ENCODE measurements at regions not wholly inside any gene's neighbourhood (a gene's known extent, or its start where the extent isn't known, plus 50 kb on each side); places are given as distances from the start of the nearest gene placed in this dataset.

DNA sequence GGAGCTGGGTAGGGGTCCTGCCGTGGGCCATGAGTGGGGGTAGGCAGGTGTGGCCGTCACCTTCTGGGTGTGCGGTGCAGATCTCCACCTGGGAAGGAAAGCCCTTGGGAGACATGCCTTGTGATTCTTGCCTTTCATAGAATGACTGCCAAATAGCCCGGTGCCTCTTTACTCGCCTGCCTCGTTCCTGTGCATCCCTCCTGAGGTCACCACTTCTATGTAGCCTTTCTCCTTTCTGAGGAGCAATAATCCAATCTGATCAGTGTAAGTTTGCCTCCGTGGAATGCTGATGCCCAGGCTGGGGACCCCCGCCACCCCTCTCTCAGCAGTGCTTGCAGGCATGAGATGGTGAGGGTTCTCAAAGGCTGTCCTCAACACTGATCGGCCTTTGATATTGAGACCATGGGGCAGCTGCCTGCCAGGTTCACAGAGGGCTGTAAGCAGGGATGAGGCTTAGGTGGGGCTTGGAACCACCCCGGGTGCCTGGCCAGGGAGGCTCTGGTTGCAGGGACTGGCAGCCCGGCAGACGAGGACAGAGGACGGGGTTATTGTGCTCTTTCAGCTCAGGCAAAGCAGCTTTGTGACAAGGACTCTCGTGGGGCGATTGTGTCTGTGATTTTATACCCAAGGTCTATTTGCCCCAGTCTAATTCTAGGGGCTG lies 86.1 kb upstream of the WNT7B start:
- Histone ChIP-seq H3K4me1 (ENCODE audit: insufficient read depth, low read length) (no peaks in the 10 kb centered on the region), H3K9ac (ENCODE audit: low read depth, low read length) (no peak overlapping the region), H3K36me3 (ENCODE audit: insufficient read depth, low read length) (no peaks in the 10 kb centered on the region), H3K9me3 (ENCODE audit: control insufficient read depth, insufficient read depth, low read length) (no peaks in the 10 kb centered on the region)

DNA sequence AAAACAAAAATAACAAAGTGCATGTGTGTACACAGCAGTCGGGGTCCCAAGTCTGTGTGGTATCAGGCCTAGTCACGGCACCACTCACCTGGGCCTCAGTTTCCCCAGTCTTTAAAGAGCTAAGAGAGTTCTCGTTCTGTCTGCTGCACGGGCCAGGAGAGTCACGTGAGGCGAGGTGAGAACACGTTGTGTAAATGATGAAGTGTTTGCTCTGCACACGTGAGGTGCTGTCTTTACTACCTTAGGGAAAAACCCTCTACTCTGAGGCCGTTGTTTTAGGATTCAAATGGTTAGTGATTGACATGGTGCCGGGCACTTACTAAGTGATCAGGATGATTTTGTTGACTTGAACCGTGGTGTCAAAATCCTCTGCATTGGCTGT lies 86.5 kb upstream of the PPARA start:
- Histone ChIP-seq H3K4me1 (ENCODE audit: insufficient read depth, low read length) (no peaks in the 10 kb centered on the region), H3K9me3 (ENCODE audit: control insufficient read depth, insufficient read depth, low read length) (no peaks in the 10 kb centered on the region), H3K9ac (ENCODE audit: low read depth, low read length) (no peak overlapping the region), H3K36me3 (ENCODE audit: insufficient read depth, low read length) (no peaks in the 10 kb centered on the region)

DNA sequence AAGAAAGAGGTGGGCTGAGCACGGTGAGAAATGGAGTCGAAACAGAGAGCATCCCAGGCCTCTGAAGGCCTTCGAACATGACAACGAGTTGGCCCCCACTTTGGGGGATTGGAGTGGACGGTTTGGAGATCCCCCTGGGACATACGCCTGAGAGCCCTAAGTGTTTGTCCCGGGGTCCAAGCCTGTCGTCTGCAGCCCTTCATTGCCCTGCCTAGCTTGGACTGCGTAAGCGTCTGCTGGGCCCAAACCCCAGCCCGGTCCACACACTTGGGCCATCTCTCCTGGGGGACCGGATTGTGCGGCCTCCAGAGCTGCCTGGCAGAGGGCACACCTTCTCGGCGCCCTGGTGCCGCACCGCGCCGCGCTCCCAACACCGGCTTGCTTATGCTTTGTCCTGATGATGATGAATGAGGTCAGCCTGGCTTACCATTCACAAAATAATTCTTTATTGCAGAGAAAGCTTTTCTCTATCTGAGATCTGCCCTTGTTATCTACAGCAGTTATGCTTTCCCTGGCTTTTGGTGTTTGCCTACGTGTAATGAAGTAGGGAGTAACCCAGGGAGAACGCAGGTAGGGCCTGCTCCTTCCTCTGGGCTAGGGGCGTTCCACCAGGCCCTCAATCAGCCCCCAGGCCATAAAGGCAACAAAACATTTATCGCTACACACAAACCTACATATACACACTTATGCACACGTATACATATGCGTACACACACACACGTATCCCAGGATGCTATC lies 85.9 kb upstream of the PPARA start:
- Histone ChIP-seq H3K4me1 (ENCODE audit: insufficient read depth, low read length) (no peaks in the 10 kb centered on the region), H3K9ac (ENCODE audit: low read depth, low read length) (no peak overlapping the region), H3K36me3 (ENCODE audit: insufficient read depth, low read length) (no peaks in the 10 kb centered on the region), H3K9me3 (ENCODE audit: control insufficient read depth, insufficient read depth, low read length) (no peaks in the 10 kb centered on the region)

DNA sequence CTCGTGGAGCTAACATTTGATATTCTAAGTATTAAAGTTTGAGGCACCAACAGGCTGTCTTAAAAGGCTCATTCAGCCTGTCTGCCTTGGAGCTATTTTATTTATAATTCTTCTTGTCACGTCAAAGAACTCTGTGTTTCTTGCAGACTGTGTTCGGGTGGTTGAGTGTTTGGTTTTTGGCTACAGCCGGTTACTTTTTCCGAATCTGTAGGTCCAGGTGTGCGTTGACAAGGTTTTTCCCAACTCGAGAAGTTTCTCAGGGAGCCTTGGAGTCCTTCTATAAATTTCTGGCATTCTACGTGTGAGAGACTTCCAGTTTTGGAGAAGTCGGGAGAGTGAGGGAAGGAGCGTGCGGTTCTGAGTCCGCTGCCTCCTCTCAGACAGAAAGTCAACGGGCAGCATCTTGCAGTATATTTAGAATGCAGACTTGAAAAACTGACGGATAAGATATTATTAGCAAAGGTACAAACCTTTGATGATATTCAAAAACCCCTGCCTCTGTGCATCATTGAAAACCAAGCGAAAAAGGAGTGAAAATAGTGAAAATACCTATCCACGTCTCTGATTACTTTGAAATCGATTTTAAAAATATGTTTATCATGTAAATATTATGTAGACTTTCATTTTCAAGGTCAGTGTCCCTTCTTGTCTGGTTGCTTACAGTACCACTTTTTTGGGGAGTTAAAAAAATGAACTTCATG lies 85.2 kb upstream of the PPARA start:
- 0 out of 2 replicates have a peak, but pooled peaks cover 3% of the 10 kb centered on the region for H3K4me1 ChIP-seq (ENCODE audit: insufficient read depth, low read length)
- no peaks in the 10 kb centered on the region for H3K36me3 ChIP-seq (ENCODE audit: insufficient read depth, low read length)
- H3K9me3 ChIP-seq (ENCODE audit: control insufficient read depth, insufficient read depth, low read length): no peaks in the 10 kb centered on the region
- H3K9ac ChIP-seq (ENCODE audit: low read depth, low read length): no peak overlapping the region

DNA sequence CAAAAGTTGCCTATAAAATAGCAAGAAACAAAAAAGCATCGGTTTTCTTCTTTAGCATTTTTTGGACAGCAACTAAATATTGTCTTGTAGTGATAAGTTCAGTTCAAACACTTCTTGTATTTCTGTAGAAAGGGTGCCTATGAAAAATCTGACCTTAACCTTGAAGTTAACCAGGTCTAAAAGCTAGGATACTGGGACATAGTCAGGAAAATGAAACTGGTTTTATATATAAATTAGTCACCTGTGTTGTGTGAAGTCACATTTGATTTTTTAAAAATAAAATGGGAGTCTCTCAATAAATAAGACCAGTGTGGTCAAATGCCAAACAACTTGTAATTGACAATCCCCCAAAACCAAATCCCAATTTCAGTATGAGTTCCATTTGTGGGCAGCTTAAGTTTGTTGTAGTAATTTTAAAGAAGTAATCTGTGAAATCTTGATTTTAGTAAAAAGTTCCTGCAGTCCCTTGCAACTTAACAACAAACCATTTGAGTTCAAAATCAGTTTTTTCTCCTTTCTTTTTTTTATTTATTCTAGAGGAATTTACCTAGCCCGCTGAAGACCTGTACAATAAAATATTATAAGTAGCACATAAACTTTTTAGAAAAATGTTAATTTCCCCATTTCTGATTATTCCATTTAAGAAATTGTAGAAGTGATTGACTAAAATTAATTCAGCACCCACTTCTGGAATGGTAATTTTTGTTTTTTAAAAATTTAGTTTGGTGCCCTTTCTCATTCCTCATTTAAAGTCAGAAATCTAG lies 84.5 kb upstream of the PPARA start:
- Histone ChIP-seq H3K36me3 (ENCODE audit: insufficient read depth, low read length) (no peaks in the 10 kb centered on the region), H3K9ac (ENCODE audit: low read depth, low read length) (no peak overlapping the region), H3K9me3 (ENCODE audit: control insufficient read depth, insufficient read depth, low read length) (no peaks in the 10 kb centered on the region), H3K4me1 (ENCODE audit: insufficient read depth, low read length) (0 out of 2 replicates have a peak, but pooled peaks cover 3% of the 10 kb centered on the region)

DNA sequence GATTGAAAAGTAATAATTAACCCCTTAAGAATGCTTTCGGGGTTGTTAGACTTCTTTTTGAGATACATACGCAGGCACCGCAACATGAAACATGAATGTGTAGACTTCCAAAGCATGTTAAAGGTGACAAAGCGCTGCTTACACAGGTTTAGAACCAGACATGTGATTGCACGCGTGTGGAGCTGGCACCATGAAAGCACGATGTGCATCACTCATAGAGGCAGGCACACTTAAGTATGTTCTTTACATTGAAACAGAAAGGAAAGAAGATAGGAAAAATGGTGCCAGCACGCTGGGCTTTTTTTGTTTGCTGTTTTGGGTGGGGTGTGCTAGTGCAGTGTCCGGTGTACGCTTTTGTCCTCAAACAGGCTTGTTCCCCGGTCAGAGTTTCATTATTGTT lies 83.6 kb upstream of the PPARA start:
- H3K36me3 ChIP-seq (ENCODE audit: insufficient read depth, low read length): no peaks in the 10 kb centered on the region
- H3K9me3 ChIP-seq (ENCODE audit: control insufficient read depth, insufficient read depth, low read length): no peaks in the 10 kb centered on the region
- H3K4me1 ChIP-seq (ENCODE audit: insufficient read depth, low read length): 0 out of 2 replicates have a peak, but pooled peaks cover 3% of the 10 kb centered on the region
- no peak overlapping the region for H3K9ac ChIP-seq (ENCODE audit: low read depth, low read length)

DNA sequence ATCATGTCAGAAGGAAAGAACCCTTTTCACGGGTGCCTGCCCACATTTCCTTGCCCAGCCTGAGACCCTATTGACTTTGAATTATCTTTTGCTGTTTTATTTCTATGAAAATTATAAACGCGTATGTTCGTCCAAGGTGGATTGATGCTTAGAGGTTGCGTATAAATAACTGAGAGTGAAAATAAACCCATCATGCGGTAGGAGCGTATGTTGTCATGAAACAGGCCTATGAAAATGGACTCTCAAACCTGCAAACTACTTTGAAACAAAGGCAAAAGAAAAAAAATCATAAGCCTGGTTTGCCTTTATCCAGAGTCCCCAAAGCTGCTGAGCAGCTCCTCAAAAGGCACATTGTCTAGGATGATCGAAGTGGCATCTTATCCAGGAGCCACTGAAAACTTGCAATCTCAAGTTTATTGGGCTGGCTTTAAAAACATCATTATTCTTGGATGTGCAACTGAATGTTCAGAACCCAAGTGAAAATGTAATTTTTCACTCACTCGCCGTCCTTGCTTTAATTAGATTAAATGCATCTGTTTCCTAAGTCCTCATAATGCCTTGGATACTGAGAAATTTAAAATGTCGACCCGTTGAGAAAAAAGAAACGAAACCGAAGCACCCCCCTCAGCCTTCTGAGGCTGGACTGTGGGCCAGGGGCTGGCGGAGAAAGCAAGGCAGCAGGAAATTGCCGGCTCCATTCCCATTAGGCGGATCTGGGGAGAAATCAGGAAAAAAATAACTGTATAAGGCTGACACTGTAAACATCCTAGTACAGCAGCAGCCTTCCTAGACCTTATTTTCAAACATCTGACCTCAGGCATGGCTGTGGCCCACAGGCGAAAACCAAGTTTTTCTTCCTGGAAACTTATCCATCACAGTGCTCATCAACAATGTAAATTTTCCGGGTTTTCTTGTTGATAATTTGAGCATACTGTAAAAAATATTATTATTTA lies 82.9 kb upstream of the PPARA start:
- H3K9me3 ChIP-seq (ENCODE audit: control insufficient read depth, insufficient read depth, low read length): no peaks in the 10 kb centered on the region
- H3K9ac ChIP-seq (ENCODE audit: low read depth, low read length): no peak overlapping the region
- H3K36me3 ChIP-seq (ENCODE audit: insufficient read depth, low read length): no peaks in the 10 kb centered on the region
- 0 out of 2 replicates have a peak, but pooled peaks cover 3% of the 10 kb centered on the region for H3K4me1 ChIP-seq (ENCODE audit: insufficient read depth, low read length)

DNA sequence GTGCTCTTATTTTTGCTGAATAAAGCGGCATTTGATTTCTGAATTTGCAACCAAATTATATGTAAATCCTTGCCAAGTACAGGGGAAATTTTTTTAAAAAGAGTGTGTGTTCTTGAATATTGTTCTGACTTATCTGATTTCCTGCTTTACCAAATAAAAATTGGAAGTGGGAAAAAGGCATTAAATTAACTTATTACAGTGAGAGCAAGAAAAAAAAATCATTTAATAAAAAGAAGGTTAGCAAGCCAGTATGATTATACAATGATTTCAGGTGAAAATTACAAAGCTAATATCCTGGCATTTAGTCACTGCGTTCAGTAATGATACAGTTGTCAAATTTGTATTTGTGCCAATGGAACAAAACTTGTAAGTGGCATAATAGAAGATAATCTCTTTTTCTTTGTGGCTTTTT lies 82.1 kb upstream of the PPARA start:
- Histone ChIP-seq H3K9ac (ENCODE audit: low read depth, low read length) (no peak overlapping the region), H3K4me1 (ENCODE audit: insufficient read depth, low read length) (0 out of 2 replicates have a peak, but pooled peaks cover 3% of the 10 kb centered on the region), H3K9me3 (ENCODE audit: control insufficient read depth, insufficient read depth, low read length) (no peaks in the 10 kb centered on the region), H3K36me3 (ENCODE audit: insufficient read depth, low read length) (no peaks in the 10 kb centered on the region)

DNA sequence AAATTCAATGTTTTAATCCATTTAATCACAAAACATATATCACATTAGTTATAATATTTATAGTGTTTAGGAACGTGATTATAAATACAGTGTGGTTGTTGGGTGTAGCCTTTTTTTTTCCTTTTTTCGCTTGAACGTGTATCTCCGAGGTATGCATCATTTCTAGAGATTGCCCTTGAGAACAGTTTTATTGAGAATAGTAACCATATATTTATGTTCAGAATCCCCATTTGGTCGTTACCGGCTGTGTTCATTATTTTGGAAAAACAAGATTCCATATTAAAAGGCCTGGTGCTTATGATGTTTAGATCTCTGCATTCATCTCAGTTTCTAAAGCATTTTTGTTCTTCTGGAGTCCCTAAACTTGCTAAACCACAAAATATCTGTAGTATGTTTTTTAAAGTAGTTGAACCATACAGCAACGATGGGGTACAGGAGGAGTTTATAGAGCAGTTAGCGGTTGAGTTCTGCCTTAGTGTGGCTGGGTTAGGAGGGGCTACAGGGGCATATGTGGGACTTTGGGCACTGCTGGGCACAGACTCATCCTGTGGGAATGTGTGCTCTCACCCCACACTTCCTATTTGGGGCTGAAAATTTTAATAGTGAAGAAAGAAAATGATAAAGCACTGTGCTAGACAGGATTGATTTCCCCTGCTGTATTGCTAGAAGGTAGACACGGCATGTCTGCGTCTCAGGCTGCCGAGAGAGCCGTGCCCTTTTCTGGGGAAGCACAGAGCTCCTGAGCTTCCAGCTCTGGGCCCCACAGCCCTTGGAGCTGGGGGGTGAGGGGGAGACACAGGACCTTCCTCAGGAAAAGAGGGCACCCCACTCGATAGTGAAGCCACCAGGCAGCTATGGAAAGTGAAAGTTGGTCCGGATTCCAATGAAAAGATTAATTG lies 81.5 kb upstream of the PPARA start:
- H3K9me3 ChIP-seq (ENCODE audit: control insufficient read depth, insufficient read depth, low read length): no peaks in the 10 kb centered on the region
- H3K36me3 ChIP-seq (ENCODE audit: insufficient read depth, low read length): no peaks in the 10 kb centered on the region
- H3K4me1 ChIP-seq (ENCODE audit: insufficient read depth, low read length): 0 out of 2 replicates have a peak, but pooled peaks cover 3% of the 10 kb centered on the region
- H3K9ac ChIP-seq (ENCODE audit: low read depth, low read length): no peak overlapping the region

DNA sequence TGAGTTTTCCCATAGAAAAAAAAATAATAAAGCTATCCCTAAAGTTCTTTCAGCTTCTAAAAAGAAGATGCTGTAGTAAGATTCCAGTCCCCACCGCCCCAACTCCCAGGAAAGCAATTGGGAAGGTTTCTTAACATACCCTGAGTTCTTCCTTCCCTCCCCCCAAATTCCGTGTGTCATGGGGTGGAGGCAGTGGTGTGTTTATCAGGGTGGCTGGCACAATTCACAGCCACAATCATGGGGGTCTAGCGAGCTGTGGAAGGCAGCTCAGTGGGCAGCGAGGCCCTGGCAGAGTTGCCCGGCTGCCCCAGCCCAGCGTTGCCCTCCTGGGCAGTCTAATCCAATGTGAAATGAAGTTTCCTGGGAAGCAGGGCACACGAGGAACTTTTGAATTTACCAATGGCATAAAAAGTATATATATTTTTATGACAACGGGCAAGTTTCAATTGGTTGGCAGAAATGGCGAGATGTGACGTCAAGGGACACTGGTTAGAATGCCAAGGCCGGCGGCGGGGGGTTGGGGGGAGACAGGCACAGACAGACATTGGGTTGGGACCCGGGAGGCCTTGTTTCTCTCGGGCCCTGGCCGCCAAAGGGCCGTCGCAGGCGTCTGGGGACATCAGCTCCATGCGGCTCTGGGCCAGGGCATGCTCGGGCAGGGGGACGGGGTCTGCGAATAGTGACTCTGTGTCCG lies 80.7 kb upstream of the PPARA start:
- 0 out of 2 replicates have a peak, but pooled peaks cover 3% of the 10 kb centered on the region for H3K4me1 ChIP-seq (ENCODE audit: insufficient read depth, low read length)
- peak overlapping the region; percentile 83 for H3K9ac ChIP-seq (ENCODE audit: low read depth, low read length)
- no peaks in the 10 kb centered on the region for H3K36me3 ChIP-seq (ENCODE audit: insufficient read depth, low read length)
- H3K9me3 ChIP-seq (ENCODE audit: control insufficient read depth, insufficient read depth, low read length): no peaks in the 10 kb centered on the region

DNA sequence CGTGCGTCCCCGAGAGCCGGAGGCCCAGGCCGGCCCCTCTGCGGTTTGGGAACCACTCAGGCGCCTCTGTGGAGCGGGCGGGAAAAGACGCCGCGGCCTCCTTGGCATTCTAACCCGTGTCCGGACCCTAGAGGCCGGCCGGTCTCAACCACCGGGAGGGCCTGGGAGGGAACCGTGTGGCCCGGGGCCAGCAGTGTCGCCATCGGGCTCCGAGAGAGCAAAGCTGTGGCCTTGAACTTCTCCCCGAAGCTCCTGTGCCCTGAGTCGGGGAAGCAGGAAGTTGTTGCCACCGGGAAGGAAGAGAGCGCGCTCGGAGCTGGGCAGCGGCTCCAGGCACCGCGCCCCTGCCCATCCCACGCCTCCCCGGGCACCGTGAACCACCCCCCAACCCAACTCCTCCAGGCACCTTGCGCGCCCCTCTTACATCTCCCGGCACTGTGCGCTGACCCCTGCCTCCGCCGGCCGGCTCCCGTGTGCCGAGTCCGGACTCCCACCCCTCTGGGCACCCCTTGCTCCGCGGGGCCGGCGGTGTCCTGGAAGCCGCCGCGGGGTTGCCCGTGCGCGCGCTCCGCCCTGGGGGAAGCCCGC lies 80.0 kb upstream of the PPARA start:
- Histone ChIP-seq H3K9ac (ENCODE audit: low read depth, low read length) (peak overlapping the region; percentile 83), H3K9me3 (ENCODE audit: control insufficient read depth, insufficient read depth, low read length) (no peaks in the 10 kb centered on the region), H3K4me1 (ENCODE audit: insufficient read depth, low read length) (0 out of 2 replicates have a peak, but pooled peaks cover 3% of the 10 kb centered on the region), H3K36me3 (ENCODE audit: insufficient read depth, low read length) (no peaks in the 10 kb centered on the region)
